DMS53 treated with DMSO at 0.1 percent for 48 hours (cell line): ENCODE measurements at regions not wholly inside any gene's neighbourhood (a gene's known extent, or its start where the extent isn't known, plus 50 kb on each side); places are given as distances from the start of the nearest gene placed in this dataset.
"Not testable (repeated sequence)": the region's sequence is repeated elsewhere in the genome, so short reads cannot be mapped to it uniquely, and the experiment has no call there.

ENCODE experiments used
- DNase-seq: peaks from one replicate; lab custom pipeline; 2025; ENCODE audit not compliant: unreplicated experiment; lab: John Stamatoyannopoulos, UW

GRCh38 chr14:38973083-38973700, 129.8 kb downstream of the SEC23A start:
- no peak for DNase-seq

DNA sequence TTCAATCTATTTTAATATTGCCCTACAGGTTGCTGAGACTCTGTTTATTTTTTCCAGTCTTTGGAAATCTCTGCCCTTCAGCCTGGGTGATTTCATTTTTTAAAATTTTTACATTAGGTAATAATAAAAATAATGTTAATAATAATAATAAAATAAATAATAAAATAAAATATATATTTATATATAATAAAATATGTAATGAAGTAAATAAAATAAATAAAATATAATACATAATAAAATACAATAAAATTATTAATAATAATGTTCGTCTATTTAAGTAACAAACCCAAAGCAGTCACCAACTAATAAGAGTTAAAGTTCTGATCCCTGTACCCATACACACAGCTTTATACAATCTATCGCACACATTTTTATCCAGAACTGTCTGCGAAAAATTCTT, 130.5 kb downstream of the SEC23A start:
- DNase-seq, result no peak

DNA sequence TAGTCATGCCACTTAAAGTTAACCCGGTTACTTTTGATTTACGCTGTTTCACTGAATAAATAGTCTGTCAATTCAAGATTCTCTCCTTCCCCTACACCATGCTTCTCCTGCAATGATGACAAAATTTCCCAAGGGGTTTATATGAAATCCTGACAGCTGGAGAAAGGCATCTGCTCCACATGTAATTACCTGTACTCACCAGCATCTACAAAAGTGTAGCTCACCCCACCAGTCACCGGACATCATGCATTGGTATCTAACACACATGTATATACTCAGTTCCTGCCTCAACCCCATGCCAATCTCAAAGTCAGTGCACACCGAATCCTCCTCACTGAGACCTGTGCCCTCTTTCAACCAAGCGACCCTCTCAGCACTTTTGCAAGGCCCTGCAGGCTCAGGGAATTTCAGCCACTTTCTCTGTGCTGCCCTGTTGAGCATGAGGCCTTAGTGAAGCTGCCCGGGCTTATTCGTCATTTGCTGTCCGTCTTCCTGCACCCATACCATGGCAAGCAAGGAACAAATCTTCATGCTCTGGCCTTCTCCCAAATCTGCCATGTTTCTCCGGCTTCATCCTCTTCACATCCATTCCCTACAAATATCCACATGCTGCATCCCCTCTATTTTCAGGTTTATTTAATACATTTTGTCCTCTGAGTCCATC, 131.6 kb downstream of the SEC23A start:
- DNase-seq, result no peak

- DNase-seq, result peak; percentile 68
These were observed 138.4 kb downstream of the SEC23A start for GRCh38 chr14:38964630-38965029.

GRCh38 chr14:38960946-38961531, 142.0 kb downstream of the SEC23A start:
- no peak for DNase-seq

DNA sequence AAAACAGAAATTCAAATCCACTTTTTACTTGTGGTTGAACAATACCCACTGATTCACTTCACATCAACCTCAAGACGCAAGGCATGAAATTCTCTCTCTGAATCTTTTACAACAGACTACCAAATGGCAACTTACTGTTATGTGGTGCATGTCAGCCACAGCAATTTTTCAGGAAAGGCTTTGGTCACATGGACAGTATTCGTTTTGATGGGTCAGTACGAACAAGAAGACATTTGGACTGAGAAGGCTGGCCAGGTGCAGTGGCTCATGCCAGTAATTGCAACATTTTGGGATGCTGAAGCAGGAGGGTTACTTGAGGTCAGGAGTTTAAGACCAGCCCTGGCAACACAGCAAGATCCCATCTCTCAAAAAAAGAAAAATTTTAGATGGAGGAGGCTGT, 144.0 kb downstream of the SEC23A start:
- DNase-seq, result no peak

- no peak for DNase-seq
These were observed 144.4 kb downstream of the SEC23A start for GRCh38 chr14:38958589-38958988.

GRCh38 chr14:38951451-38951850, 151.6 kb downstream of the SEC23A start:
- DNase-seq, result no peak

GRCh38 chr14:38950676-38951075, 152.4 kb downstream of the SEC23A start:
- DNase-seq, result no peak

DNA sequence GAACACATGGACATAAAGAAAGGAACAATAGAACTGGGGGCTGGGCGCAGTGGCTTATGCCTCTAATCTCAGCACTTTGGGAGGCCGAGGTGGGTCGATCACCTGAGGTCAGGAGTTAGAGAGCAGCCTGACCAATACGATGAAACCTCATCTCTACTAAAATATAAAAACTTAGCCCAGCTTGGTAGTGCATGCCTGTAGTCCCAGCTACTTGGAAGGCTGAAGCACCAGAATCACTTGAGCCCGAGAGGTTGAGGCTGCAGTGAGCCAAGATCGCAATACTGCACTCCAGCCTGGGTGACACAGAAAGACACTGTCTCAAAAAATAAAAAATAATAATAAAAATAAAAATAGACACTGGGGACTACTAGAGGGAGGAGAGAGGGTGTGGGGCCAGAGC, 154.5 kb downstream of the SEC23A start:
- no peak for DNase-seq

GRCh38 chr14:38948171-38948570, 154.9 kb downstream of the SEC23A start:
- no peak for DNase-seq

DNA sequence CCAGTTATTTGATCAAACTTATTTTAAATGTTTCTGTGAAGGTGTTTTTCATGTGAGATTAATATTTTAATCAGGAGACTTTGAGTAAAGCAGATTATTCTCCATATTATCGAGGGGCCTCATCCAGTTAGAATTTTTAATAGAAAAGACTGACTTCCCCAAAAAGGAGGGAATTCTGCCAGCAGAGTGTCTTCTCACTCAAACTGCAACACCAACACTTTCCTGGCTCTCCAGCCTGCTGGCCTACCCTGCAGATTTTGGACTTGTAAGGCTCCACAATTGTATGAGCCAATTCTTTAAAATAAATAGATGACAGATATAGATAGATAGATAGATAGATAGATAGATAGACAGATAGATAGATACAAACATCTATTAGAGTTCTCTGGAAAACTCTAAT, 155.7 kb downstream of the SEC23A start:
- no peak for DNase-seq

GRCh38 chr14:38944691-38945090, 158.3 kb downstream of the SEC23A start:
- no peak for DNase-seq

- DNase-seq, result no peak
These were observed 161.5 kb downstream of the SEC23A start for GRCh38 chr14:38941488-38941887.

GRCh38 chr14:38932653-38933000, 170.4 kb downstream of the SEC23A start:
- DNase-seq, result not testable (repeated sequence)

- no peak for DNase-seq
These were observed 170.9 kb downstream of the SEC23A start for GRCh38 chr14:38931969-38932652.

DNA sequence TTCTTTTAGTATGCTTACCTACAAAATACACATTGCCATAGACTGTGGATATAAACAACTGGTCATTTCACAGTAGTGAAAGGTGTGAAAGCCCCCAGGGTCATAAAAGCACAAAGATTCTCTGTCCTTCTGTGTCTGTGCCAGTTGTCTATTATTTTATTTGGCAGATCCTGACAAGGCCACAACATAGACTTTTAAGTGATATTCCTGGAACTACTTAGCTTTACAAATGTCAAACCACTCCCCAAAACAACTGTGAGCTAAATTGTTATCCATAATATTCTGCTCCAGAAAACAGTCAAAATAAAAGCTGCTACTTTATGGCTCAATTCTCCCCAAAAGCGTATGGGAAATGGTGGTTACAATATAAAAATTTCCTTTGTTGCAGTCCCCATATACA, 172.1 kb downstream of the SEC23A start:
- DNase-seq, result no peak

DNA sequence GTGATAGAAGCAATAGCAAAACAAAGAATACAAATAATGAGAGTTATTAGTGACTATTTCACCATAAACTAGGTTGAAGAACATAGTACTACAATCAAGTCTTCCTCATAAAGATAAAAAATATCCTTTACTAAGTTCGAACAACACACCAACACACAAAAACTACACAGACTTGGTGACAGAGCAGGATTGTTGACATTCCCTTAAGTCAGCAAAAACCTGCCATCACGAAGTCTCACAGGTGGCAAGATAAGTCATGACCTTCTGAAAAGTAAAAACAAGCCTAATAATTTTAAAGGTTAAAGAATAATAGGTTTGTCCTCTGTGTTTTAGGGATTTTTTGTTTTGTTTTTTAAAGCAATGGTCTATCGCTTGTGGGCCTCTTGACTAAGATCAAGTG, 173.0 kb downstream of the SEC23A start:
- DNase-seq, result no peak

- DNase-seq, result no peak
These were observed 173.6 kb downstream of the SEC23A start for GRCh38 chr14:38929416-38929815.

GRCh38 chr14:38921893-38922292, 181.1 kb downstream of the SEC23A start:
- not testable (repeated sequence) for DNase-seq

- DNase-seq, result no peak
These were observed 187.9 kb downstream of the SEC23A start for GRCh38 chr14:38915125-38915524.

DNA sequence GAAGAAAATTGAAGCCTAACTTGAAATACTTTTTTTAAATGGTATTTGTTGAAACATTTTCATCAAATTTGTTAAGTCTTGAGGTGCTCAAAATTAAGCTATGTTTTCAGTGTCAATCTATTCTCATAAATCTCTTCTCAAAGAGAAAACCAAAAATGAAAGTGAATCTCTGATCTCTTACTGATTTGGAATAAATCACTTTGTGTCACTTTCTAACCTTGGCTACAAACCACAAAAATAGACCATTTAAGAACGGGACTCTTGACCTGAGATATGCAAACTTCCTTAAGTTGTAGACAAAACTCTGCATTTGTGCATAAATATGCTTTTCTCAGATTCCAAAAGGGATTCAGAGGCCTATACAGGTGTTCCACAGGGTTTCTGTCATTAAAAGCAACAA, 192.9 kb downstream of the SEC23A start:
- DNase-seq, result no peak
